SK-N-SH treated with all-trans-retinoic acid at 6 μM for 48 hours (cell line): ENCODE measurements at regions not wholly inside any gene's neighbourhood (a gene's known extent, or its start where the extent isn't known, plus 50 kb on each side); places are given as distances from the start of the nearest gene placed in this dataset.

Experiments
- ARNTL ChIP-seq: fragments of 450-650 bp; formaldehyde crosslinking; IDR thresholded peaks from 2 replicates; pipeline ENCODE4 v1.5.0; 2020; ENCODE audit warnings: low read depth, mild to moderate bottlenecking, moderate library complexity, borderline replicate concordance
- CREB5 ChIP-seq: fragments of 250-450 bp; sonication (Bioruptor Pico); IDR thresholded peaks from 2 replicates; pipeline ENCODE4 v1.5.1; 2020; ENCODE audit warnings: low read depth, mild to moderate bottlenecking, moderate library complexity
- CSRNP3 ChIP-seq: fragments of 250-450 bp; sonication (Bioruptor Pico); IDR thresholded peaks from 2 replicates; pipeline ENCODE4 v1.5.1; 2021; ENCODE audit warnings: mild to moderate bottlenecking, moderate library complexity
- GLIS3 ChIP-seq: fragments of 250-450 bp; sonication (Bioruptor Pico); IDR thresholded peaks from 2 replicates; pipeline ENCODE4 v1.5.0; 2020; ENCODE audit warnings: mild to moderate bottlenecking, moderate library complexity
- ISL1 ChIP-seq: fragments of 250-450 bp; sonication (Bioruptor Pico); IDR thresholded peaks from 2 replicates; pipeline ENCODE4 v2.1.2; 2022; ENCODE audit warnings: mild to moderate bottlenecking, moderate library complexity
- PATZ1 ChIP-seq: fragments of 250-450 bp; sonication (Bioruptor Pico); IDR thresholded peaks from 2 replicates; pipeline ENCODE4 v1.8.0; 2020; ENCODE audit warnings: mild to moderate bottlenecking, moderate library complexity, borderline replicate concordance
- POU6F1 ChIP-seq: fragments of 250-450 bp; sonication (Bioruptor Pico); IDR thresholded peaks from 2 replicates; pipeline ENCODE4 v1.8.0; 2021; ENCODE audit warnings: low read depth, mild to moderate bottlenecking, moderate library complexity, borderline replicate concordance
- RARB ChIP-seq: fragments of 250-450 bp; sonication (Bioruptor Pico); IDR thresholded peaks from 2 replicates; pipeline ENCODE4 v1.8.0; 2021; ENCODE audit warnings: mild to moderate bottlenecking, moderate library complexity
- TCF4 ChIP-seq: fragments of 250-450 bp; sonication (Bioruptor Pico); IDR thresholded peaks from 2 replicates; pipeline ENCODE4 v1.8.0; 2021; ENCODE audit warnings: mild to moderate bottlenecking, moderate library complexity, borderline replicate concordance
- TOX ChIP-seq: fragments of 250-450 bp; sonication (Bioruptor Pico); IDR thresholded peaks from 2 replicates; pipeline ENCODE4 v1.8.0; 2021; ENCODE audit warnings: mild to moderate bottlenecking, moderate library complexity, borderline replicate concordance
- TSHZ2 ChIP-seq: fragments of 250-450 bp; sonication (Bioruptor Pico); IDR thresholded peaks from 2 replicates; pipeline ENCODE4 v1.5.0; 2020; ENCODE audit warnings: mild to moderate bottlenecking, moderate library complexity
- ZNF565 ChIP-seq: fragments of 450-650 bp; formaldehyde crosslinking; conservative IDR thresholded peaks from 2 replicates; pipeline ENCODE4 v1.5.0; 2020; ENCODE audit warnings: low read depth, mild to moderate bottlenecking, moderate library complexity

- TF ChIP-seq POU6F1 (CRISPR knock-in tag) (no peak), CREB5 (CRISPR knock-in tag) (no peak), ZNF565 (CRISPR knock-in tag) (no peak), PATZ1 (no peak), GLIS3 (no peak), ARNTL (no peak), RARB (CRISPR knock-in tag) (no peak), TCF4 (CRISPR knock-in tag) (peak; percentile 44), TSHZ2 (CRISPR knock-in tag) (no peak), ISL1 (peak; percentile 82), CSRNP3 (no peak), TOX (CRISPR knock-in tag) (no peak)
Observed at GRCh38 chr9:28014212-28014611, 440.9 kb upstream of the C9orf72 start.
